BJ (cell line): ENCODE measurements at regions not wholly inside any gene's neighbourhood (a gene's known extent, or its start where the extent isn't known, plus 50 kb on each side); places are given as distances from the start of the nearest gene placed in this dataset.

ENCODE experiments used
- CTCF ChIA-PET: fragments of 350-600 bp; formaldehyde crosslinking; extraction: SDS; loops from one replicate; lab custom pipeline; 2021; ENCODE audit warnings: antibody characterized with exemption, inconsistent platforms; lab: Yijun Ruan, JAX
- POLR2A ChIA-PET: fragments of 300-600 bp; sonication (Branson Sonifier 250); formaldehyde crosslinking; extraction: SDS; loops from one replicate; lab custom pipeline; 2021; ENCODE audit warnings: antibody characterized with exemption; lab: Charles Lee
- DNase-seq: peaks from one replicate; pipeline ENCODE4 v3.0.0-alpha.2; 2011; ENCODE audit warnings: low read depth
- H3K27me3 ChIP-seq: 2 replicates; pipeline ENCODE4 v1.6.0; 2011; ENCODE audit warnings: low read length; ENCODE audit not compliant: control insufficient read depth, insufficient read depth
- H3K36me3 ChIP-seq: 2 replicates; pipeline ENCODE4 v1.5.1; 2011; ENCODE audit warnings: low read length; ENCODE audit not compliant: control insufficient read depth, insufficient read depth
- H3K4me3 ChIP-seq: 2 replicates; pipeline ENCODE4 v1.5.1; 2011; ENCODE audit warnings: low read depth, mild to moderate bottlenecking, control low read depth, low read length
- TF ChIP-seq, protein P1 (sequence below): IDR thresholded peaks from 2 replicates; pipeline ENCODE4 v1.5.1; 2011; ENCODE audit warnings: low read depth, mild to moderate bottlenecking, control low read depth, inconsistent platforms, low read length, moderate library complexity; ENCODE audit not compliant: insufficient read depth

- no peaks in the 10 kb centered on the region for H3K36me3 ChIP-seq
- CTCF ChIA-PET = no interaction called here
- TF ChIP-seq, protein P1, sequence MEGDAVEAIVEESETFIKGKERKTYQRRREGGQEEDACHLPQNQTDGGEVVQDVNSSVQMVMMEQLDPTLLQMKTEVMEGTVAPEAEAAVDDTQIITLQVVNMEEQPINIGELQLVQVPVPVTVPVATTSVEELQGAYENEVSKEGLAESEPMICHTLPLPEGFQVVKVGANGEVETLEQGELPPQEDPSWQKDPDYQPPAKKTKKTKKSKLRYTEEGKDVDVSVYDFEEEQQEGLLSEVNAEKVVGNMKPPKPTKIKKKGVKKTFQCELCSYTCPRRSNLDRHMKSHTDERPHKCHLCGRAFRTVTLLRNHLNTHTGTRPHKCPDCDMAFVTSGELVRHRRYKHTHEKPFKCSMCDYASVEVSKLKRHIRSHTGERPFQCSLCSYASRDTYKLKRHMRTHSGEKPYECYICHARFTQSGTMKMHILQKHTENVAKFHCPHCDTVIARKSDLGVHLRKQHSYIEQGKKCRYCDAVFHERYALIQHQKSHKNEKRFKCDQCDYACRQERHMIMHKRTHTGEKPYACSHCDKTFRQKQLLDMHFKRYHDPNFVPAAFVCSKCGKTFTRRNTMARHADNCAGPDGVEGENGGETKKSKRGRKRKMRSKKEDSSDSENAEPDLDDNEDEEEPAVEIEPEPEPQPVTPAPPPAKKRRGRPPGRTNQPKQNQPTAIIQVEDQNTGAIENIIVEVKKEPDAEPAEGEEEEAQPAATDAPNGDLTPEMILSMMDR = no peak
- POLR2A ChIA-PET = no interaction called here
- DNase-seq = no peak
- no peak overlapping the region for H3K4me3 ChIP-seq
- peaks cover 2% of the 10 kb centered on the region; the same call in 1 of the 2 replicates for H3K27me3 ChIP-seq
These were observed 367.6 kb downstream of the CDH11 start for GRCh38 chr16:64754279-64754678.

GRCh38 chr16:64751906-64752305 is 370.0 kb downstream of the CDH11 start:
- DNase-seq = peak; percentile 72
- POLR2A ChIA-PET = interaction anchor here (0.6 kb wide), 1 partner anchor 165 kb away, joined by 3 read pairs; no protein-coding TSS in a partner anchor
- H3K4me3 ChIP-seq = no peak overlapping the region
- CTCF ChIA-PET = interaction anchor here (1.3 kb wide), 1 partner anchor 372 kb away, joined by 3 read pairs; no protein-coding TSS in a partner anchor
- no peaks in the 10 kb centered on the region for H3K36me3 ChIP-seq
- TF ChIP-seq, protein P1 = no peak
- H3K27me3 ChIP-seq = peaks cover 2% of the 10 kb centered on the region

DNA sequence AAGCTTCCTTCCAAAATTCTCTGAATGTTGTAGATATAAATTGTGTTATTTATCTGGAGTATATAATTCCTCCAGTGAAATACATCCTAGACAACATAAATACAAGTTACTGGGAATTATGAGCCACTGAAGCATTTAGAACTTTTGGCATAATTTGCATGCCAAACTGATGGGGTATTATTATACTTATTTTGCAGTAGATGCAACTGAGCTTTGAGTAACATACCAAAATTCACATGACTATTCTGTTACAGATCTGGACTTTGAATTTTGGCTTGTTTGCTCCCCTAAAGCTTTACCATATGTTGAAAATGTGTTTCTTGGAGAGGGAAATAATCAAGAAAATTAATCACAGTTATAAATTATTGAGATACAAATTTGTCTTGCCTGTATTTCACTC is 372.5 kb downstream of the CDH11 start:
- TF ChIP-seq, protein P1 = no peak
- Histone ChIP-seq H3K27me3 (no peaks in the 10 kb centered on the region; the same call in 1 of the 2 replicates), H3K4me3 (no peak overlapping the region), H3K36me3 (no peaks in the 10 kb centered on the region)
- no peak for DNase-seq
- ChIA-PET POLR2A (no interaction called here), CTCF (no interaction called here)

DNA sequence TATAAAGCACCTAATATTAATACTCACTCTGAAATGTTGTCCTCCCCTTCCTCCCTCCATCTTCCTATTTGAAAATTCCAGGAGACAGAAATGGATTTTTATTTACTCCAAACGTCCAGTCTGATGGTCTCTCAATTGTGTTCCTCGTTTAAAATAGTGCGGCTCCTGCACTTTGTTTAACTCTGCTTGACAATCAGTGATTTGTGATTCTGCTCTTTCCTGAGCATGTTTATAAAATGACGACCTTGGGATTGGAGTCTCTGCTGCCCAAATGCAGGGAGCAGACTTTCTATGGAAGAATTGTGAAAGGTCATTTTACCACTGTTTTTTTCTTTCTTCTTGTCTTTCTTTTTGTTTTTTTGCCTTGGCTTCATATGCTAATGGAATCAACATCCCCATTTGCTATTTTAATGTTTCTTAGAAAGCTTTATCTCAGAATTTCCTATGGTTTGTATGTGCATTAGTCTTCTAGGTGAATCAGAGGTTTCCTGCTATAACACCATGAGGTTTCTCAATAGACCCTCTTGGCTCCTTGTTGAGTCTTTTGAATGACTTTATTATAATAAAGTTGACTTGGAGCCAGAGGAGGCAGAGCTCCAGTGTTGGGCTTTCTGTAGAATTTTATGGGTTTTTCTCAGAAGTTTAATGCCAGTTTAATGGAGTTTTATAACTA is 376.5 kb downstream of the CDH11 start:
- POLR2A ChIA-PET = no interaction called here
- no peak for DNase-seq
- Histone ChIP-seq H3K4me3 (no peak overlapping the region), H3K27me3 (no peaks in the 10 kb centered on the region; the same call in 1 of the 2 replicates), H3K36me3 (no peaks in the 10 kb centered on the region)
- TF ChIP-seq, protein P1 = no peak
- CTCF ChIA-PET = no interaction called here

GRCh38 chr16:64742455-64743223 is 379.2 kb downstream of the CDH11 start:
- CTCF ChIA-PET = no interaction called here
- no peak overlapping the region for H3K4me3 ChIP-seq
- H3K36me3 ChIP-seq = no peaks in the 10 kb centered on the region
- TF ChIP-seq, protein P1 = no peak
- POLR2A ChIA-PET = no interaction called here
- DNase-seq = no peak
- H3K27me3 ChIP-seq = no peaks in the 10 kb centered on the region; the same call in 1 of the 2 replicates
